CD14-positive monocyte (primary cell): ENCODE measurements at regions not wholly inside any gene's neighbourhood (a gene's known extent, or its start where the extent isn't known, plus 50 kb on each side); places are given as distances from the start of the nearest gene placed in this dataset.

Experiments used
- DNase-seq, 3 donors: peaks; one replicate each; pipeline ENCODE4 v3.0.0-alpha.2; 2011 to 2022
- H2AFZ ChIP-seq: 2 replicates; pipeline ENCODE4 v1.6.0; 2012; ENCODE audit warnings: mild to moderate bottlenecking, low read depth, low read length, inconsistent platforms; ENCODE audit not compliant: insufficient read depth, poor library complexity, severe bottlenecking
- H3K27ac ChIP-seq, 2 donors: 1 replicate in 1 of 2; 2 replicates in 1 of 2; pipeline ENCODE4 v1.5.1; 2012 to 2013; ENCODE audit warnings: low read length in 2 of 2, control low read depth in 1 of 2, inconsistent platforms in 1 of 2, low read depth in 1 of 2, mild to moderate bottlenecking in 1 of 2
- H3K27me3 ChIP-seq, 2 donors: one replicate each; pipeline versions ENCODE4 v1.6.0 to v1.6.1; 2011 to 2013; ENCODE audit warnings: low read length in 2 of 2; ENCODE audit not compliant: control insufficient read depth in 2 of 2, insufficient read depth in 2 of 2
- H3K36me3 ChIP-seq, 2 donors: replicated peaks in 1 of 2; 1 replicate in 1 of 2; 2 replicates in 1 of 2; pipeline versions ENCODE4 v1.5.1 to v1.6.1; 2012 to 2013; ENCODE audit warnings: low read length in 2 of 2, control low read depth in 1 of 2, inconsistent platforms in 1 of 2, mild to moderate bottlenecking in 1 of 2; ENCODE audit not compliant: insufficient read depth in 2 of 2, control insufficient read depth in 1 of 2
- H3K4me1 ChIP-seq, 2 donors: 1 replicate in 1 of 2; 2 replicates in 1 of 2; pipeline versions ENCODE4 v1.5.1 to v1.6.1; 2012 to 2013; ENCODE audit warnings: low read length in 2 of 2, control low read depth in 1 of 2, inconsistent platforms in 1 of 2, mild to moderate bottlenecking in 1 of 2, moderate library complexity in 1 of 2; ENCODE audit not compliant: insufficient read depth in 2 of 2, control insufficient read depth in 1 of 2
- H3K4me2 ChIP-seq: replicated peaks from 2 replicates; pipeline ENCODE3; 2012; ENCODE audit warnings: low read length, moderate library complexity, mild to moderate bottlenecking; ENCODE audit not compliant: poor library complexity, severe bottlenecking; ENCODE audit errors: extremely low read depth
- H3K4me3 ChIP-seq, 3 experiments: fragments of 200-600 bp in 1 of 3; sonication (generic) in 1 of 3; replicated peaks in 1 of 3; 1 replicate in 2 of 3; 2 replicates in 1 of 3; pipeline ENCODE4 v1.5.1; 2011 to 2013; ENCODE audit warnings: low read length in 3 of 3, mild to moderate bottlenecking in 3 of 3, control low read depth in 2 of 3, low read depth in 2 of 3, inconsistent platforms in 1 of 3, moderate library complexity in 1 of 3
- H3K79me2 ChIP-seq: 2 replicates; pipeline ENCODE4 v1.6.0; 2012; ENCODE audit warnings: mild to moderate bottlenecking, control low read depth, inconsistent platforms, low read length, moderate library complexity; ENCODE audit not compliant: insufficient read depth
- H3K9ac ChIP-seq: 2 replicates; pipeline ENCODE4 v1.6.0; 2017; ENCODE audit warnings: low read length, mild to moderate bottlenecking; ENCODE audit not compliant: insufficient read depth, poor library complexity, severe bottlenecking
- H3K9me3 ChIP-seq, 2 donors: replicated peaks in 1 of 2; 1 replicate in 1 of 2; 2 replicates in 1 of 2; pipeline versions ENCODE4 v1.5.1 to v1.6.1; 2012 to 2013; ENCODE audit warnings: low read length in 2 of 2, control low read depth in 1 of 2; ENCODE audit not compliant: control insufficient read depth in 1 of 2, insufficient read depth in 1 of 2
- H4K20me1 ChIP-seq: 2 replicates; pipeline ENCODE4 v1.6.0; 2012; ENCODE audit warnings: mild to moderate bottlenecking, low read length, control low read depth, moderate library complexity; ENCODE audit not compliant: insufficient read depth
- H3K27ac Mint-ChIP-seq, 7 donors: one replicate each; pipeline ENCODE4 v1.8.0; 2020; ENCODE audit warnings: mild to moderate bottlenecking in 7 of 7, mixed read lengths in 7 of 7, moderate library complexity in 6 of 7, inconsistent platforms in 2 of 7
- H3K27me3 Mint-ChIP-seq, 3 donors: one replicate each; pipeline ENCODE4 v1.8.0; 2021 to 2022; ENCODE audit warnings: low read depth in 3 of 3, mild to moderate bottlenecking in 3 of 3, mixed read lengths in 3 of 3, moderate library complexity in 3 of 3, inconsistent platforms in 1 of 3
- H3K36me3 Mint-ChIP-seq, 2 donors: one replicate each; pipeline ENCODE4 v1.8.0; 2020; ENCODE audit warnings: mixed read lengths in 2 of 2, inconsistent platforms in 1 of 2, mild to moderate bottlenecking in 1 of 2
- H3K4me1 Mint-ChIP-seq: one replicate; pipeline ENCODE4 v1.8.0; 2020; ENCODE audit warnings: mild to moderate bottlenecking, mixed read lengths
- H3K4me3 Mint-ChIP-seq, 2 donors: one replicate each; pipeline ENCODE4 v1.8.0; 2020; ENCODE audit warnings: mild to moderate bottlenecking in 2 of 2, mixed read lengths in 2 of 2, moderate library complexity in 1 of 2
- H3K9me3 Mint-ChIP-seq, 7 donors: one replicate each; pipeline ENCODE4 v1.8.0; 2020 to 2022; ENCODE audit warnings: mixed read lengths in 7 of 7, mild to moderate bottlenecking in 6 of 7, moderate library complexity in 6 of 7, inconsistent platforms in 2 of 7
- WGBS: methylation state at CpG from one replicate; pipeline ENCODE4 v1.1.5; 2013; ENCODE audit warnings: missing lambda C conversion rate; ENCODE audit not compliant: insufficient coverage; 5-methylcytosine and 5-hydroxymethylcytosine counted together
- intact Hi-C, 2 donors: fragments of 100-400 bp; cut with micrococcal nuclease; formaldehyde crosslinking; loops; one replicate each; pipeline versions ENCODE4 v1.15.0 to v1.15.1; 2023
- TF ChIP-seq, protein P1 (sequence below): fragments of 200-600 bp; IDR thresholded peaks from one replicate; pipeline ENCODE4 v1.8.0; 2022; ENCODE audit warnings: antibody characterized with exemption, mild to moderate bottlenecking

DNA sequence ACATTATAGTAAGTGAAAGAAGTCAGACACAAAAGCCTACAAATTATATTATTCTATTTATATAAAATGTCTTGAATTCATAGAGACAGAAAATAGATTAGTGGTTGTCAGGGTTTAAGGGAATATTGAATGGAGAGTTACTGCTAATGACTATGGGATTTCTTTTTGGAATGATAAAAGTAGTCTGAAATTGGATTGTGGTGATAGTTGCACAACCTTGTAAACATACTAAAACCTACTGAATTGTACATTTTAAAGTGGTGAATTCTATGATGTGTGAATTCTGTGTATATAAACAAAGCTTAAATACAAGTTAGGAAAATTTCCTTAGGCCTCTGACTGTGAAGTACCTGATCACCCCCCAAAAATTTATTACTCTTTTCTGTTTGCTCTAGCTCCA lies 343.1 kb downstream of the TFAP2B start:
- no peaks in the 10 kb centered on the region for H3K9me3 ChIP-seq
- no peaks in the 10 kb centered on the region for H3K27me3 ChIP-seq
- Mint-ChIP-seq H3K27me3 (peaks cover 0 to 1% (median 0%) of the 10 kb centered on the region in 3 donors), H3K9me3 (peaks cover 0 to 8% (median 2%) of the 10 kb centered on the region in 7 donors), H3K4me1 (no peaks in the 10 kb centered on the region), H3K27ac (no peak overlapping the region), H3K4me3 (no peak overlapping the region), H3K36me3 (no peaks in the 10 kb centered on the region)
- no peaks in the 10 kb centered on the region for H3K36me3 ChIP-seq
- H3K4me3 ChIP-seq, result no peak overlapping the region
- DNase-seq, result no peak
- TF ChIP-seq, protein P1, sequence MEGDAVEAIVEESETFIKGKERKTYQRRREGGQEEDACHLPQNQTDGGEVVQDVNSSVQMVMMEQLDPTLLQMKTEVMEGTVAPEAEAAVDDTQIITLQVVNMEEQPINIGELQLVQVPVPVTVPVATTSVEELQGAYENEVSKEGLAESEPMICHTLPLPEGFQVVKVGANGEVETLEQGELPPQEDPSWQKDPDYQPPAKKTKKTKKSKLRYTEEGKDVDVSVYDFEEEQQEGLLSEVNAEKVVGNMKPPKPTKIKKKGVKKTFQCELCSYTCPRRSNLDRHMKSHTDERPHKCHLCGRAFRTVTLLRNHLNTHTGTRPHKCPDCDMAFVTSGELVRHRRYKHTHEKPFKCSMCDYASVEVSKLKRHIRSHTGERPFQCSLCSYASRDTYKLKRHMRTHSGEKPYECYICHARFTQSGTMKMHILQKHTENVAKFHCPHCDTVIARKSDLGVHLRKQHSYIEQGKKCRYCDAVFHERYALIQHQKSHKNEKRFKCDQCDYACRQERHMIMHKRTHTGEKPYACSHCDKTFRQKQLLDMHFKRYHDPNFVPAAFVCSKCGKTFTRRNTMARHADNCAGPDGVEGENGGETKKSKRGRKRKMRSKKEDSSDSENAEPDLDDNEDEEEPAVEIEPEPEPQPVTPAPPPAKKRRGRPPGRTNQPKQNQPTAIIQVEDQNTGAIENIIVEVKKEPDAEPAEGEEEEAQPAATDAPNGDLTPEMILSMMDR, result no peak
- H4K20me1 ChIP-seq, result no peaks in the 10 kb centered on the region
- no peaks in the 10 kb centered on the region for H3K4me1 ChIP-seq
- no peaks in the 10 kb centered on the region for H3K79me2 ChIP-seq
- H3K4me2 ChIP-seq, result no peak overlapping the region
- no peak overlapping the region for H3K27ac ChIP-seq
- no peak overlapping the region for H2AFZ ChIP-seq
- intact Hi-C loops, result no loop called here
- H3K9ac ChIP-seq, result no peak overlapping the region

GRCh38 chr6:51163843-51164529 lies 345.3 kb downstream of the TFAP2B start:
- Histone ChIP-seq H2AFZ (no peak overlapping the region), H3K9me3 (no peaks in the 10 kb centered on the region), H3K9ac (no peak overlapping the region), H4K20me1 (no peaks in the 10 kb centered on the region), H3K4me3 (no peak overlapping the region), H3K36me3 (no peaks in the 10 kb centered on the region), H3K27me3 (no peaks in the 10 kb centered on the region), H3K4me2 (no peak overlapping the region), H3K4me1 (no peaks in the 10 kb centered on the region), H3K27ac (no peak overlapping the region), H3K79me2 (no peaks in the 10 kb centered on the region)
- Mint-ChIP-seq H3K9me3 (peaks cover 0 to 10% (median 5%) of the 10 kb centered on the region in 7 donors), H3K4me1 (no peaks in the 10 kb centered on the region), H3K27ac (no peak overlapping the region), H3K36me3 (no peaks in the 10 kb centered on the region), H3K4me3 (no peak overlapping the region), H3K27me3 (peaks cover 0 to 1% (median 0%) of the 10 kb centered on the region in 3 donors)
- no peak for DNase-seq
- 77% methylated on average over 2 of the region's 6 CpGs for WGBS
- TF ChIP-seq, protein P1, result no peak
- intact Hi-C loops, result no loop called here
